CD4-positive, alpha-beta memory T cell (primary cell): ENCODE measurements at regions not wholly inside any gene's neighbourhood (a gene's known extent, or its start where the extent isn't known, plus 50 kb on each side); places are given as distances from the start of the nearest gene placed in this dataset.
"Not testable (repeated sequence)": the region's sequence is repeated elsewhere in the genome, so short reads cannot be mapped to it uniquely, and the experiment has no call there.

Experiments
- CTCF ChIA-PET: fragments of 350-600 bp; sonication (Branson Sonifier 250); formaldehyde crosslinking; loops from one replicate; lab custom pipeline; 2021; ENCODE audit warnings: inconsistent platforms; ENCODE audit not compliant: partially characterized antibody; lab: Charles Lee
- POLR2A ChIA-PET: fragments of 350-600 bp; sonication (Branson Sonifier 250); formaldehyde crosslinking; loops from one replicate; lab custom pipeline; 2021; ENCODE audit not compliant: partially characterized antibody; lab: Charles Lee
- DNase-seq, 5 donors: peaks; one replicate each; pipeline versions ENCODE4 v3.0.0 to v3.0.0-alpha.2; 2020 to 2022; ENCODE audit warnings: mixed read lengths in 1 of 5
- H3K27ac ChIP-seq: one replicate; pipeline ENCODE4 v1.7.0; 2013; ENCODE audit warnings: low read depth, low read length
- H3K27me3 ChIP-seq: 2 replicates; pipeline ENCODE4 v1.7.0; 2013; ENCODE audit warnings: mild to moderate bottlenecking, low read length, moderate library complexity; ENCODE audit not compliant: insufficient read depth
- H3K36me3 ChIP-seq: 2 replicates; pipeline ENCODE4 v1.7.0; 2013; ENCODE audit warnings: mild to moderate bottlenecking, low read length, moderate library complexity; ENCODE audit not compliant: insufficient read depth
- H3K4me1 ChIP-seq: 2 replicates; pipeline ENCODE4 v1.7.0; 2013; ENCODE audit warnings: mild to moderate bottlenecking, low read length, moderate library complexity; ENCODE audit not compliant: insufficient read depth
- H3K4me3 ChIP-seq, 2 donors: one replicate each; pipeline ENCODE4 v1.7.0; 2013; ENCODE audit warnings: low read length in 2 of 2, mild to moderate bottlenecking in 1 of 2
- H3K9me3 ChIP-seq, 2 donors: one replicate each; pipeline ENCODE4 v1.7.0; 2013; ENCODE audit warnings: low read length in 2 of 2, control low read depth in 1 of 2; ENCODE audit not compliant: control insufficient read depth in 1 of 2
- H3K27ac Mint-ChIP-seq, 7 donors: one replicate each; pipeline ENCODE4 v1.8.0; 2020 to 2021; ENCODE audit warnings: mixed read lengths in 7 of 7, mild to moderate bottlenecking in 6 of 7, inconsistent platforms in 3 of 7, moderate library complexity in 3 of 7
- H3K27me3 Mint-ChIP-seq, 2 donors: one replicate each; pipeline ENCODE4 v1.8.0; 2020 to 2021; ENCODE audit warnings: mixed read lengths in 2 of 2
- H3K36me3 Mint-ChIP-seq, 2 donors: one replicate each; pipeline ENCODE4 v1.8.0; 2020 to 2021; ENCODE audit warnings: mixed read lengths in 2 of 2, inconsistent platforms in 1 of 2, mild to moderate bottlenecking in 1 of 2
- H3K4me1 Mint-ChIP-seq, 4 donors: one replicate each; pipeline ENCODE4 v1.8.0; 2020 to 2021; ENCODE audit warnings: mixed read lengths in 4 of 4, mild to moderate bottlenecking in 1 of 4
- H3K4me3 Mint-ChIP-seq, 8 donors: one replicate each; pipeline ENCODE4 v1.8.0; 2020 to 2021; ENCODE audit warnings: mixed read lengths in 8 of 8, mild to moderate bottlenecking in 7 of 8, moderate library complexity in 6 of 8, inconsistent platforms in 3 of 8
- H3K9me3 Mint-ChIP-seq, 8 donors: one replicate each; pipeline ENCODE4 v1.8.0; 2020 to 2021; ENCODE audit warnings: mixed read lengths in 8 of 8, mild to moderate bottlenecking in 5 of 8, inconsistent platforms in 3 of 8, moderate library complexity in 1 of 8
- intact Hi-C: fragments of 100-400 bp; cut with micrococcal nuclease; formaldehyde crosslinking; loops from one replicate; pipeline ENCODE4 v1.15.1; 2023

- H3K27me3 Mint-ChIP-seq, H3K4me3 Mint-ChIP-seq, H3K27me3 ChIP-seq, H3K36me3 Mint-ChIP-seq, H3K4me1 ChIP-seq, H3K27ac Mint-ChIP-seq, POLR2A ChIA-PET, H3K9me3 ChIP-seq, H3K27ac ChIP-seq, DNase-seq, intact Hi-C loops, H3K36me3 ChIP-seq, H3K4me1 Mint-ChIP-seq, H3K4me3 ChIP-seq, CTCF ChIA-PET: not testable (repeated sequence)
- peaks cover 0 to 16% (median 4%) of the 10 kb centered on the region in 8 donors for H3K9me3 Mint-ChIP-seq
These were observed 97.3 kb upstream of the ZEB2 start for GRCh38 chr2:144617171-144617570.

GRCh38 chr2:144615866-144616565 is 96.1 kb upstream of the ZEB2 start:
- Histone ChIP-seq H3K27me3 (no peaks in the 10 kb centered on the region), H3K4me1 (no peaks in the 10 kb centered on the region), H3K36me3 (no peaks in the 10 kb centered on the region), H3K4me3 (no peak overlapping the region), H3K27ac (no peak overlapping the region), H3K9me3 (no peaks in the 10 kb centered on the region)
- Mint-ChIP-seq H3K4me1 (no peaks in the 10 kb centered on the region), H3K27me3 (peaks cover 3 to 10% of the 10 kb centered on the region in 2 donors), H3K9me3 (peaks cover 0 to 16% (median 4%) of the 10 kb centered on the region in 8 donors), H3K4me3 (no peak overlapping the region), H3K27ac (no peak overlapping the region), H3K36me3 (no peaks in the 10 kb centered on the region)
- intact Hi-C loops, result no loop called here
- POLR2A ChIA-PET, result no interaction called here
- CTCF ChIA-PET, result no interaction called here
- no peak for DNase-seq

- no peaks in the 10 kb centered on the region for H3K36me3 Mint-ChIP-seq
- intact Hi-C loops, result no loop called here
- peaks cover 5 to 6% of the 10 kb centered on the region in 2 donors for H3K27me3 Mint-ChIP-seq
- Histone ChIP-seq H3K9me3 (no peaks in the 10 kb centered on the region), H3K36me3 (no peaks in the 10 kb centered on the region), H3K27ac (no peak overlapping the region), H3K4me1 (no peaks in the 10 kb centered on the region), H3K4me3 (no peak overlapping the region), H3K27me3 (no peaks in the 10 kb centered on the region)
- ChIA-PET POLR2A (no interaction called here), CTCF (no interaction called here)
- peaks cover 0 to 2% (median 0%) of the 10 kb centered on the region in 4 donors for H3K4me1 Mint-ChIP-seq
- DNase-seq, result no peak
- no peak overlapping the region for H3K27ac Mint-ChIP-seq
- peaks cover 0 to 5% (median 0%) of the 10 kb centered on the region in 8 donors for H3K9me3 Mint-ChIP-seq
- H3K4me3 Mint-ChIP-seq, result no peak overlapping the region
These were observed 88.1 kb upstream of the ZEB2 start for GRCh38 chr2:144607891-144608521.

GRCh38 chr2:144607099-144607498 is 87.2 kb upstream of the ZEB2 start:
- H3K9me3 ChIP-seq, result no peaks in the 10 kb centered on the region
- Mint-ChIP-seq H3K27me3 (peaks cover 3 to 6% of the 10 kb centered on the region in 2 donors), H3K27ac (no peak overlapping the region), H3K9me3 (peaks cover 0 to 5% (median 0%) of the 10 kb centered on the region in 8 donors), H3K4me3 (no peak overlapping the region), H3K4me1 (peaks cover 0 to 2% (median 0%) of the 10 kb centered on the region in 4 donors), H3K36me3 (no peaks in the 10 kb centered on the region)
- CTCF ChIA-PET, result no interaction called here
- no peak for DNase-seq
- POLR2A ChIA-PET, result no interaction called here
- intact Hi-C loops, result no loop called here
- H3K4me1 ChIP-seq, result no peaks in the 10 kb centered on the region
- H3K27me3 ChIP-seq, result no peaks in the 10 kb centered on the region
- no peak overlapping the region for H3K4me3 ChIP-seq
- H3K36me3 ChIP-seq, result no peaks in the 10 kb centered on the region
- H3K27ac ChIP-seq, result no peak overlapping the region

GRCh38 chr2:144606466-144607095 is 86.7 kb upstream of the ZEB2 start:
- intact Hi-C loops, result no loop called here
- DNase-seq, result no peak
- Histone ChIP-seq H3K27me3 (no peaks in the 10 kb centered on the region), H3K36me3 (no peaks in the 10 kb centered on the region), H3K4me1 (no peaks in the 10 kb centered on the region), H3K9me3 (no peaks in the 10 kb centered on the region), H3K4me3 (no peak overlapping the region), H3K27ac (no peak overlapping the region)
- Mint-ChIP-seq H3K4me1 (peaks cover 0 to 2% (median 0%) of the 10 kb centered on the region in 4 donors), H3K4me3 (no peak overlapping the region), H3K9me3 (peaks cover 0 to 5% (median 0%) of the 10 kb centered on the region in 8 donors), H3K27me3 (peaks cover 3 to 8% of the 10 kb centered on the region in 2 donors), H3K27ac (no peak overlapping the region), H3K36me3 (no peaks in the 10 kb centered on the region)
- ChIA-PET POLR2A (no interaction called here), CTCF (no interaction called here)

- H3K27me3 Mint-ChIP-seq, result peaks cover 2 to 8% of the 10 kb centered on the region in 2 donors
- H3K36me3 Mint-ChIP-seq, result no peaks in the 10 kb centered on the region
- Histone ChIP-seq H3K4me1 (no peaks in the 10 kb centered on the region), H3K27me3 (no peaks in the 10 kb centered on the region), H3K9me3 (no peaks in the 10 kb centered on the region), H3K36me3 (no peaks in the 10 kb centered on the region), H3K27ac (no peak overlapping the region), H3K4me3 (no peak overlapping the region)
- H3K4me3 Mint-ChIP-seq, result no peak overlapping the region
- intact Hi-C loops, result no loop called here
- peaks cover 0 to 2% (median 0%) of the 10 kb centered on the region in 4 donors for H3K4me1 Mint-ChIP-seq
- POLR2A ChIA-PET, result no interaction called here
- peaks cover 0 to 5% (median 0%) of the 10 kb centered on the region in 8 donors for H3K9me3 Mint-ChIP-seq
- H3K27ac Mint-ChIP-seq, result no peak overlapping the region
- DNase-seq, result no peak
- CTCF ChIA-PET, result no interaction called here
These were observed 85.4 kb upstream of the ZEB2 start for GRCh38 chr2:144605231-144605840.

- Histone ChIP-seq H3K27me3 (no peaks in the 10 kb centered on the region), H3K27ac (no peak overlapping the region), H3K4me1 (no peaks in the 10 kb centered on the region), H3K36me3 (no peaks in the 10 kb centered on the region), H3K4me3 (no peak overlapping the region), H3K9me3 (no peaks in the 10 kb centered on the region)
- Mint-ChIP-seq H3K9me3 (peaks cover 0 to 5% (median 0%) of the 10 kb centered on the region in 8 donors), H3K4me3 (no peak overlapping the region), H3K36me3 (no peaks in the 10 kb centered on the region), H3K27me3 (peaks cover 2 to 8% of the 10 kb centered on the region in 2 donors), H3K27ac (no peak overlapping the region), H3K4me1 (peaks cover 0 to 2% (median 0%) of the 10 kb centered on the region in 4 donors)
- CTCF ChIA-PET, result no interaction called here
- POLR2A ChIA-PET, result no interaction called here
- no peak for DNase-seq
- intact Hi-C loops, result no loop called here
These were observed 83.4 kb upstream of the ZEB2 start for GRCh38 chr2:144603334-144603733.
